Right cardiac atrium (tissue), 5 donors: ENCODE measurements at regions not wholly inside any gene's neighbourhood (a gene's known extent, or its start where the extent isn't known, plus 50 kb on each side); places are given as distances from the start of the nearest gene placed in this dataset.

Source experiments
- ATAC-seq, 2 donors: fragments of 200-7000 bp; cut with Tn5 transposase; one replicate each; pipeline versions ENCODE4 v1.8.0 to v1.9.1; 2020; ENCODE audit warnings: moderate library complexity in 2 of 2, mild to moderate bottlenecking in 1 of 2
- DNase-seq, 3 donors: peaks; one replicate each; pipeline ENCODE4 v3.0.0-alpha.2; 2020
- H3K27ac ChIP-seq: one replicate; pipeline ENCODE4 v1.5.1; 2013; ENCODE audit warnings: mild to moderate bottlenecking, low read length, control low read depth, moderate library complexity
- H3K27me3 ChIP-seq: one replicate; pipeline ENCODE4 v1.6.1; 2013; ENCODE audit not compliant: control insufficient read depth, insufficient read depth
- H3K4me1 ChIP-seq: one replicate; pipeline ENCODE4 v1.6.1; 2013; ENCODE audit warnings: low read length; ENCODE audit not compliant: control insufficient read depth, insufficient read depth
- H3K4me3 ChIP-seq: one replicate; pipeline ENCODE4 v1.5.1; 2013; ENCODE audit warnings: low read length, control low read depth
- H3K9me3 ChIP-seq: one replicate; pipeline ENCODE4 v1.6.1; 2013; ENCODE audit warnings: low read length; ENCODE audit not compliant: control insufficient read depth
- WGBS: extraction: QIAGEN DNeasy Blood & Tissue Kit; methylation state at CpG from one replicate; pipeline ENCODE4 v1.1.7; 2013; 5-methylcytosine and 5-hydroxymethylcytosine counted together
- intact Hi-C, 4 donors: fragments of 100-400 bp; cut with DNase I; formaldehyde crosslinking; loops; one replicate each; pipeline versions ENCODE4 v1.11.0 to v1.14.0; 2022 to 2023
- donor health status: healthy with polysubstance abuse.
- donor health status: DM: no; HTN: yes; CAD: no.
- donor health status: DM: no; HTN: no; CAD: no.
- donor health status: DM: no; HTN: yes; CAD: no; lungs with severe emphysema.
- donor health status: DM: yes; HTN: yes; CAD: no.

DNA sequence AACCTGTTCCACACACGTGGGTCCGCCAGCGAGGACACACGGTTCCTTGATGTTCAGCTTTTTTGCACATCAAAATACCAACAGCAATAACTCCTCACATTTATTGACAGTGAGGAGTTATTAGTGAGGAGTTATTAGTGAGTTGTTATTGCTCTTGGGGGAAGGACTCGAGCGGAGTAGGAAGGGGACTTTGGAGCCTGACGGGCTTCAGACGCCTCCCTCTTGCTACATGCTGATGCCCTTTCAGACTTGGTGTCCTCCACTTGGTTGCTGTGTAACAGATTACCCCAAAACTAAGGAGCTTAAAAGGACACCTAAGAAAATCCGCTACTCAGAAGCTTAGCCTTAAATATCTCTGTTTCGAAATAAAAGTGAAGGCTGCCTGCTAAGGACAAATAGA is 181.9 kb upstream of the MSX2 start:
- Histone ChIP-seq H3K4me3 (no peak overlapping the region), H3K4me1 (no peaks in the 10 kb centered on the region), H3K27me3 (no peaks in the 10 kb centered on the region), H3K27ac (no peak overlapping the region), H3K9me3 (no peaks in the 10 kb centered on the region)
- intact Hi-C loops, result no loop called here
- WGBS, result 82% methylated on average over 10 of the region's 10 CpGs
- no peak for DNase-seq
- ATAC-seq, result no peak

DNA sequence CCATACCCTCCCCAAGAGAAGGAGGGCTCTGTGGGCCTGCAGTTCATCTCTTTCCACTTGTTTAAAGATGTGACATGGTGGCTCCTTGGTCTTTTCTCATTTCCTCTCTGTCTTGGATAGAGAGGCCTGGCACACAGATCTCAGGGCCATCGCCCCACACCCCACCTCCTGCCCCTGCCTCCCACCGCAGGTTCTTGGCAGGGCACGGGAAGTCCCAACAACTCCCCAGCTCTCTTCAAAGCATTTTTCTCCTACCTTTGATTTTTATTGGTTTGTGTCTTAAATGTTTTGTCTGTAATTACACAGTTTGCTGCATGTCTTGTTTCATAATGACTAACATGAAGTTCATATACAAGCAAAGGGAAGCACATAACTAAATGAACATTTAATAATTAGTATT is 178.5 kb upstream of the MSX2 start:
- H3K4me3 ChIP-seq, result no peak overlapping the region
- no peaks in the 10 kb centered on the region for H3K9me3 ChIP-seq
- no peaks in the 10 kb centered on the region for H3K4me1 ChIP-seq
- H3K27me3 ChIP-seq, result no peaks in the 10 kb centered on the region
- no peak for DNase-seq
- WGBS, result 82% methylated on average over 3 of the region's 3 CpGs
- H3K27ac ChIP-seq, result no peak overlapping the region
- intact Hi-C loops, result no loop called here
- ATAC-seq, result no peak

DNA sequence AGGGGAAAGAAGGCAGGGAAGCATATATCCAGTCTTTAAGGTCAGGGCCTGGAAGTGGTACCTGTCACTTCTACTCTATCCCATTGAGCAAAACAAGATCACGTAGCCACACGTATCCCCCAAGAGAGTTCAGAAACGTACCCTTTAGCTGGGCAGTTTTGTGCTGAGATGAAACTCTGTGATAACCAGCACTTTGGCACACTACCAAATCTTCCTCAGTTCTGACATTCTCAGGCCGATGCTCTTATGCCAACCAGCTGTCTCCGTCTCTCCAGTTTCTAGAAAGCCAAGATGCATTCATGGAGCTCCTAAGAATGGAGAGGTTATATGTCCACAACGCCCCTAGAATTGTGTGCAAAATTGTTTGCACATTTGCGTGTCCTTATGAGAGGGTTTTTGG is 176.6 kb upstream of the MSX2 start:
- intact Hi-C loops, result no loop called here
- ATAC-seq (no peak), DNase-seq (no peak)
- no peaks in the 10 kb centered on the region for H3K4me1 ChIP-seq
- no peaks in the 10 kb centered on the region for H3K27me3 ChIP-seq
- H3K27ac ChIP-seq, result no peak overlapping the region
- H3K9me3 ChIP-seq, result no peaks in the 10 kb centered on the region
- no peak overlapping the region for H3K4me3 ChIP-seq
- 66% methylated on average over 7 of the region's 7 CpGs for WGBS

DNA sequence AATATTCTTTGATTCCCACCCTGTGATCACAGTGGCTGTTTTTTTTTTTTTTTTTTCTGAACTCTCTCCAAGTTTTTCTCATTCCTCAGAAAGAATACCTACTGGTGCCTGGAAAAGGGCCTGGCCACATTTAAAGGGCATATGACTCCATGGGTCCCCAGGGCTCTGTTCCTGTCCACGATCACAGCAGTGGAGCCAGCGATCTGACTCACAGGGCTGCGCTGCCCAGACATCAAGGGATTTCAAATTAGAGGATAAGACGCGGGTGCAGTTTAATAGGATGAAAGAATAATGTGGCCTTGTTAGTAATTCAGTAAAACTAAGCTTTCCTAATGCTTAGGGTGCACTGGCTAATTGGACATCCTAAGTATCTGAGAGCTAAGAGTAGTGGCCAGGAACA is 175.1 kb upstream of the MSX2 start:
- intact Hi-C loops, result no loop called here
- Histone ChIP-seq H3K27me3 (no peaks in the 10 kb centered on the region), H3K9me3 (no peaks in the 10 kb centered on the region), H3K4me1 (no peaks in the 10 kb centered on the region), H3K27ac (no peak overlapping the region), H3K4me3 (no peak overlapping the region)
- no peak for ATAC-seq
- WGBS, result 54% methylated on average over 5 of the region's 5 CpGs
- peak in 1 of 3 donors; percentile 51 for DNase-seq

DNA sequence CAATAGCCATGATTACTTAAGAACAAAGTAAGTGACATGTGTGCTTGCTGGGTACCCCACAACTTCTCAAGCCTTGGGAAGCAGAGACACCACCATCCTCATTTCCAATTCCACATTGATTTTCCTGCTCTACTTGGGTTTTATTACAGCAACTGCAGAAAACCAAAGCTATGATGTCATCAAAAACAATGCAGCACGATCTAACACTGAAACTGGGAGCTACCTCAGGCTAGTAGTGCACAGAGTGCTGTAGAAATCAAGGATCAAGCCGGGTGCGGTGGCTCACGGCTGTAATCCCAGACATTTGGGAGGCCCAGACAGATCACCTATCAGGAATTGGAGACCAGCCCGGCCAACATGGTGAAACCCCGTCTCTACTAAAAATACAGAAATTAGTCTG is 174.4 kb upstream of the MSX2 start:
- no peaks in the 10 kb centered on the region for H3K4me1 ChIP-seq
- DNase-seq (no peak), ATAC-seq (no peak)
- H3K4me3 ChIP-seq, result no peak overlapping the region
- H3K9me3 ChIP-seq, result no peaks in the 10 kb centered on the region
- H3K27me3 ChIP-seq, result no peaks in the 10 kb centered on the region
- WGBS, result 76% methylated on average over 6 of the region's 6 CpGs
- intact Hi-C loops, result no loop called here
- no peak overlapping the region for H3K27ac ChIP-seq

DNA sequence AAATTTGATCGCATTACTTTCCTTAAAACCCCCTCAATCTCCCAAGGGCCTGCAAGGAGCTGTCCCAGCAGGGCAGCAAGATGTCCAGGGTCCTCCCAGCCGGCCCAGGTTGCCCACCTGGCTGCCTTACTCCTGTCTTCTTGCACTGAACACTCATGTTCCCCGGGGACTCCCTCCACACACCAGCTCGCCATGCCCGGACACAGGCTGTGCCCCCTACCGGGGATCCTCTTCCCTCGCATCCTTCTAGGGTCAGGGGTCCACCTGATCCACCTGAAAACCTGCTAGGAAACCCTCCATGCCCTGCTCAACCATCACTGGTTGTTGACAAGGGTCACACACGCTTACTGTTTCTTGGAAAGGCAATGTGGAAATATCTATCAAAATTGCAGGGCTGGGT is 172.0 kb upstream of the MSX2 start:
- no peak overlapping the region for H3K4me3 ChIP-seq
- DNase-seq (no peak), ATAC-seq (no peak)
- intact Hi-C loops, result no loop called here
- 78% methylated on average over 8 of the region's 8 CpGs for WGBS
- H3K27ac ChIP-seq, result no peak overlapping the region
- no peaks in the 10 kb centered on the region for H3K9me3 ChIP-seq
- no peaks in the 10 kb centered on the region for H3K4me1 ChIP-seq
- no peaks in the 10 kb centered on the region for H3K27me3 ChIP-seq

DNA sequence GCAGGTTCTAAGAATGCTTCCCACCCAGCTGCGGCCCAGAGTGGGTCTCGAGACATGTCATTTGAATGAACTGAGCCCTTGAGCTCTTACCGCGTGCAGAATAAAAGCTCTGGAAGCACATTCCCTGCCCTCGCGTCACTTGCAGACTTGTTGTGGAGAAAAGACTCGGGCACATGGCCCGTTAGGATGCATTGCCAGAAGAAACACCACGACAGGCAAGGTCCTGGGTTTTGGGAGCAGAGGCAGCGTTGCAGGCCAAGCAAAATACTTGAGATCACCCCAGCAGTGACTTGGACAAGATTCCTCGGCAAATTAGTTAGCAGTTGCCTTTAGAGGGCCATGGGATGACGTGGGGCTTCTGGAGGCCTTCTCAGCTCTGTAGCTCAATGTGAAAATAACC is 170.8 kb upstream of the MSX2 start:
- DNase-seq, result peak; percentile 70 to 89 (median 73)
- WGBS, result 64% methylated on average over 12 of the region's 12 CpGs
- peak; percentile 55 to 80 for ATAC-seq
- H3K4me3 ChIP-seq, result no peak overlapping the region
- H3K9me3 ChIP-seq, result no peaks in the 10 kb centered on the region
- H3K27me3 ChIP-seq, result no peaks in the 10 kb centered on the region
- H3K4me1 ChIP-seq, result no peaks in the 10 kb centered on the region
- H3K27ac ChIP-seq, result no peak overlapping the region
- intact Hi-C loops, result no loop called here

DNA sequence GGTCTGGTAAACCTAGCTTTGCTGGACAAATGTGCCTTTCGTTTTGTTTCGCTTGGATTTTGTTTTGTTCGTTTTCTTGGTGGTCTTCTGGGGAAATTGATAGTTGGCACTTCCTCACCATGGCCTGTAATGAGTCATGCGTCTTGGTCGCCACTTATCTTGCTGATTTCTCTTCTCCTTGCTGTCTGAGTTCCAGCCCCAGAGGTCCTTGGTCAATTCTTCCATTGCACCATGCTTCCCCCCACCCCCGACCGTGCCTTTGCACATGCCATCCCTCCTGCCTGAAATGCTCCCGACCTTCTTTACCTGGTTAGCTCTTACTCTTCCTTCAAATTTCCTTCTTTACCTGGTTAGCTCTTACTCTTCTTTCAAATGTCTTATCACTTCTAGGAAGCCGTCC is 168.7 kb upstream of the MSX2 start:
- no peak overlapping the region for H3K27ac ChIP-seq
- intact Hi-C loops, result no loop called here
- no peak for DNase-seq
- WGBS, result 65% methylated on average over 9 of the region's 9 CpGs
- no peaks in the 10 kb centered on the region for H3K9me3 ChIP-seq
- no peaks in the 10 kb centered on the region for H3K4me1 ChIP-seq
- no peak overlapping the region for H3K4me3 ChIP-seq
- ATAC-seq, result no peak
- no peaks in the 10 kb centered on the region for H3K27me3 ChIP-seq

DNA sequence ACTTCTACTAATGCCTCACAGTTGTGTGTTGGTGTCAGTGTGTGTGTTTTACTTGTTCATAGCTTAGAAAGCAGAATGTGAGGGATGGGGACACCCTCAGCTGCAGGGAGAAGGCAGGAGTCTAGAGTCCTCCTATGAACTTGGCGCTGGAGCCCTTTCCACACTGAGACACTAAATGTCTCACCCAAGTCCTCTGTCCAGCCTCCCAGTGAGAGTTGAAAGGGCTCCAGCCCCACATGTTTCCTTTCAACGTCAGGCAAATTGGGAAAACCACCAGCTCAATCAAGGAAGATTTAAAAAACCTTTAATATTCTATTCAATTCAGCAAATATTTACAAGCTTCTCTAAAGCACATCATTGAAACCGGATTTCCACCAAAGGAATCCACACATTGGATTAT is 167.6 kb upstream of the MSX2 start:
- DNase-seq (no peak), ATAC-seq (no peak)
- no peak overlapping the region for H3K4me3 ChIP-seq
- no peaks in the 10 kb centered on the region for H3K4me1 ChIP-seq
- no peak overlapping the region for H3K27ac ChIP-seq
- WGBS, result 66% methylated on average over 3 of the region's 3 CpGs
- H3K9me3 ChIP-seq, result no peaks in the 10 kb centered on the region
- intact Hi-C loops, result no loop called here
- no peaks in the 10 kb centered on the region for H3K27me3 ChIP-seq

GRCh38 chr5:174558190-174558589 is 166.2 kb upstream of the MSX2 start:
- ATAC-seq, result no peak
- no peaks in the 10 kb centered on the region for H3K4me1 ChIP-seq

DNA sequence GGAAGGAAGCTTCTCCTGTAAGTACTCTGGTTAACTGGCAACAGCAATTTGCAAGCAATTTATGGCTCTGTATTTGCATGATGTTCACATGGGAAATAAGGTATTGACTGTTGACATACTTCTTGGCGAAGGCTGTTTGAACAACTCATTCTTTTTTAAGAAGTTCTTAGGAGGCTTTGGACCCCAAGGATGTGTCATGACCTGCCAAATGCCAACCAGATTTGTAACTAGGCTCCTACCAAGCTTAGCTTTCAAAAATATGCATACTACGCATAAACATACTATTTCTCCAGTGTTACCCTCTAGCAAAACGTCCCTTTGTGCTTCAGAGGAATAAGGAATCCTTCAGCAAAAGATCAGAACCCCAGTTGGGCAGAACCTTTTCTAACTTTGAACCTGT is 165.2 kb upstream of the MSX2 start:
- Histone ChIP-seq H3K4me3 (no peak overlapping the region), H3K27me3 (no peaks in the 10 kb centered on the region), H3K27ac (no peak overlapping the region), H3K9me3 (no peaks in the 10 kb centered on the region), H3K4me1 (no peaks in the 10 kb centered on the region)
- 75% methylated on average over 3 of the region's 3 CpGs for WGBS
- ATAC-seq, result no peak
- DNase-seq, result no peak
- intact Hi-C loops, result no loop called here

More at GRCh38 chr5:174558190-174558589, 166.2 kb upstream of the MSX2 start:
- DNase-seq, result no peak
- Histone ChIP-seq H3K27me3 (no peaks in the 10 kb centered on the region), H3K4me3 (no peak overlapping the region), H3K9me3 (no peaks in the 10 kb centered on the region), H3K27ac (no peak overlapping the region)
- 87% methylated on average over 1 of the region's 1 CpG for WGBS
- intact Hi-C loops, result no loop called here

DNA sequence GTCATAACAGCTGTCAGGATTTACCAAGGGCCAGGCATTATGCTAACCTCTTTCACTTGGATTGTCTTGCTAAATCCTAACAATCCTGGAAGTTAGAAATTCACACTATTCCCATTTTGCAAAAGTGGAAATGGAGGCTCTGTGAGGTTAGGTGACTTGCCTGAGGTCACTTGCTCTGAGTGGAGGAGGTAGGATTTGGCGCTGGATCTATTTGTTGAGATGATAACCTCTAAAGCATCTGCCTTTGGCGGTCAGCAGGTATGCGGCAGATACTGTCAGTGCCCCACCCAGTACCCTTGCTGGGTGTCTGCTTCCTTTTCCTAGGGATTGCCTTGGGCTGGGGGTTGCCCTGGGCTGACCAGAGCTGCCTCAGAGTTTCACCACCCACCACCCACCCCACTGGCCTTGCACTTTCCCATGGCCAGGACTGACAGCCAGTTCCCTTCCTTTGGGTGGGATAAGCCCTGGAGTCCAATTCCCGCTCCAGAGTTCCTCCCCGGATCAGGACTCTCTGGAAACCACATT is 164.8 kb upstream of the MSX2 start:
- H3K27me3 ChIP-seq, result no peaks in the 10 kb centered on the region
- intact Hi-C loops, result no loop called here
- ATAC-seq (no peak), DNase-seq (no peak)
- no peak overlapping the region for H3K4me3 ChIP-seq
- H3K9me3 ChIP-seq, result no peaks in the 10 kb centered on the region
- H3K27ac ChIP-seq, result no peak overlapping the region
- 59% methylated on average over 5 of the region's 5 CpGs for WGBS
- no peaks in the 10 kb centered on the region for H3K4me1 ChIP-seq
